DMS153 treated with DMSO at 0.1 percent for 48 hours (cell line): ENCODE measurements at regions not wholly inside any gene's neighbourhood (a gene's known extent, or its start where the extent isn't known, plus 50 kb on each side); places are given as distances from the start of the nearest gene placed in this dataset.
"Not testable (repeated sequence)": the region's sequence is repeated elsewhere in the genome, so short reads cannot be mapped to it uniquely, and the experiment has no call there.

Experiments used
- DNase-seq: peaks from one replicate; lab custom pipeline; 2025; ENCODE audit not compliant: unreplicated experiment; lab: John Stamatoyannopoulos, UW

- DNase-seq: no peak
Observed at GRCh38 chr6:15087186-15087589, 158.7 kb upstream of the JARID2 start.

- peak; percentile 39 for DNase-seq
Observed at GRCh38 chr6:15088904-15089568, 156.8 kb upstream of the JARID2 start.

GRCh38 chr6:15089569-15090144, 156.2 kb upstream of the JARID2 start:
- DNase-seq: peak; percentile 39

- peak; percentile 3 for DNase-seq
Observed at GRCh38 chr6:15090145-15090579, 155.7 kb upstream of the JARID2 start.

GRCh38 chr6:15090745-15091384, 155.0 kb upstream of the JARID2 start:
- DNase-seq: no peak

GRCh38 chr6:15096894-15097837, 148.7 kb upstream of the JARID2 start:
- DNase-seq: no peak

- DNase-seq: no peak
Observed at GRCh38 chr6:15101130-15101529, 144.7 kb upstream of the JARID2 start.

- no peak for DNase-seq
Observed at GRCh38 chr6:15102241-15102640, 143.6 kb upstream of the JARID2 start.

GRCh38 chr6:15106958-15107643, 138.8 kb upstream of the JARID2 start:
- DNase-seq: no peak

GRCh38 chr6:15107644-15108382, 138.1 kb upstream of the JARID2 start:
- no peak for DNase-seq

GRCh38 chr6:15108383-15108715, 137.5 kb upstream of the JARID2 start:
- no peak for DNase-seq

GRCh38 chr6:15109338-15110090, 136.4 kb upstream of the JARID2 start:
- DNase-seq: no peak

GRCh38 chr6:15110726-15111354, 135.0 kb upstream of the JARID2 start:
- DNase-seq: no peak

- DNase-seq: not testable (repeated sequence)
Observed at GRCh38 chr6:15111576-15111975, 134.3 kb upstream of the JARID2 start.

GRCh38 chr6:15113587-15113986, 132.3 kb upstream of the JARID2 start:
- no peak for DNase-seq

- DNase-seq: no peak
Observed at GRCh38 chr6:15114061-15114460, 131.8 kb upstream of the JARID2 start.

- DNase-seq: no peak
Observed at GRCh38 chr6:15116889-15117288, 129.0 kb upstream of the JARID2 start.

- no peak for DNase-seq
Observed at GRCh38 chr6:15121443-15121842, 124.4 kb upstream of the JARID2 start.

GRCh38 chr6:15121977-15122550, 123.8 kb upstream of the JARID2 start:
- DNase-seq: no peak
